ENCODE measurements at regions not wholly inside any gene's neighbourhood (a gene's known extent, or its start where the extent isn't known, plus 50 kb on each side); places are given as distances from the start of the nearest gene placed in this dataset.

GRCh38 chr5:165928971-165929370 lies 2362.5 kb upstream of the WWC1 start:
- TF ChIP-seq POLR2A (IDR thresholded peaks at IDR 0.05) (no peak), CTCF (IDR thresholded peaks at IDR 0.05) (no peak)
